PC-9 (cell line): ENCODE measurements at regions not wholly inside any gene's neighbourhood (a gene's known extent, or its start where the extent isn't known, plus 50 kb on each side); places are given as distances from the start of the nearest gene placed in this dataset.
A peak's percentile ranks its signal among the peaks of the same experiment; 100 is the strongest.

Experiments
- BruUV-seq: library from RNA; stranded (reverse); fragments of 400-500 nt; replicated peaks from 2 replicates; lab custom pipeline; 2021; lab: Mats Ljungman, UMichigan
- CTCF ChIA-PET: fragments of 300-600 bp; sonication (Branson Sonifier 250); formaldehyde crosslinking; loops from one replicate; lab custom pipeline; 2022; ENCODE audit warnings: antibody characterized with exemption; lab: Charles Lee
- POLR2A ChIA-PET: fragments of 300-600 bp; sonication (Branson Sonifier 250); formaldehyde crosslinking; loops from one replicate; lab custom pipeline; 2022; ENCODE audit warnings: antibody characterized with exemption; ENCODE audit not compliant: unreplicated experiment; lab: Charles Lee
- DNase-seq, 2 experiments: peaks; one replicate each; pipeline versions ENCODE4 v3.0.0 to v3.0.0-alpha.2; 2015 to 2022; ENCODE audit warnings: mixed read lengths in 1 of 2
- H2AFZ ChIP-seq: fragments of 200-600 bp; sonication (generic); 2 replicates; pipeline ENCODE4 v1.8.1; 2017; ENCODE audit warnings: antibody characterized with exemption
- H3F3A ChIP-seq: fragments of 200-600 bp; sonication (generic); 2 replicates; pipeline ENCODE4 v1.8.1; 2017; ENCODE audit warnings: antibody characterized with exemption, mild to moderate bottlenecking, low read depth; ENCODE audit not compliant: insufficient read depth
- H3K27ac ChIP-seq: fragments of 200-600 bp; sonication (generic); 2 replicates; pipeline ENCODE4 v1.6.1; 2016; ENCODE audit warnings: mixed run types
- H3K27me3 ChIP-seq: fragments of 200-600 bp; sonication (generic); 2 replicates; pipeline ENCODE4 v1.6.1; 2016; ENCODE audit warnings: low read depth, mixed run types; ENCODE audit not compliant: insufficient read depth
- H3K36me3 ChIP-seq: fragments of 200-600 bp; sonication (generic); 2 replicates; pipeline ENCODE4 v1.6.1; 2016; ENCODE audit warnings: low read depth, mixed run types
- H3K4me1 ChIP-seq: fragments of 200-600 bp; sonication (generic); replicated peaks from 2 replicates; pipeline ENCODE4 v1.6.1; 2016; ENCODE audit warnings: mixed run types; ENCODE audit not compliant: insufficient read depth
- H3K4me2 ChIP-seq: fragments of 200-600 bp; sonication (generic); 2 replicates; pipeline ENCODE4 v1.6.1; 2017; ENCODE audit warnings: mixed run types
- H3K4me3 ChIP-seq: fragments of 200-600 bp; sonication (generic); 2 replicates; pipeline ENCODE4 v1.6.1; 2016; ENCODE audit warnings: mixed run types
- H3K79me2 ChIP-seq: fragments of 200-600 bp; sonication (generic); 2 replicates; pipeline ENCODE4 v1.6.1; 2017; ENCODE audit warnings: low read depth, mixed run types
- H3K9me2 ChIP-seq: fragments of 200-600 bp; sonication (generic); 2 replicates; pipeline ENCODE4 v1.8.1; 2017; ENCODE audit warnings: mild to moderate bottlenecking; ENCODE audit not compliant: insufficient read depth
- H3K9me3 ChIP-seq: fragments of 200-600 bp; sonication (generic); 2 replicates; pipeline ENCODE4 v1.8.1; 2016; ENCODE audit warnings: low read depth; ENCODE audit not compliant: insufficient read depth
- H4K20me1 ChIP-seq: fragments of 200-600 bp; sonication (generic); 2 replicates; pipeline ENCODE4 v1.8.1; 2017; ENCODE audit not compliant: insufficient read depth
- EZH2 ChIP-seq: fragments of 200-600 bp; sonication (generic); IDR thresholded peaks from 2 replicates; pipeline ENCODE4 v1.8.0; 2017; ENCODE audit warnings: antibody characterized with exemption, low read depth
- intact Hi-C: fragments of 100-400 bp; cut with micrococcal nuclease; formaldehyde crosslinking; loops from one replicate; pipeline ENCODE4 v1.10.0; 2022; ENCODE audit not compliant: unreplicated experiment
- TF ChIP-seq, protein P1 (sequence below): fragments of 200-600 bp; sonication (generic); conservative IDR thresholded peaks from 2 replicates; pipeline ENCODE4 v1.6.1; 2017; ENCODE audit warnings: mixed run types, antibody characterized with exemption, mild to moderate bottlenecking, moderate library complexity

DNA sequence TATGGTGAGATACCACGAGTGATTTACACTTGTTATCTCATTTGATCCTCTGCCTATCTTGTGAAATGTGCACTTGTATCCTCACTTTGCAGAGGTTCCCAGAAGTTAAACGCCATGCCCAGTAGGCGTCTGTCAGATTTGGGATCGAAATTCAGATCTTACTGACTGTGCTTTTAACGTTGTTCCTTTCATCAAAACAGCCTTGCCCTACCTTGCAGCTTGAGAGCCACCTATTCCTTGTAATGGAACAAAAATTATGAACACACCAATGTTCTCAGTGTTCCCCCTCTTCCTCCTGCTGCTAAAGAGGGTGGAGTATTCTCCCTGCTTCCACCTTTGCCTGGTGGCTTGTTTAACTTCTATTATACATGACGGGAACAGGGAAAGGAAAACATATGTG lies 257.0 kb downstream of the MSX2 start:
- DNase-seq = no peak
- POLR2A ChIA-PET = no interaction called here
- no peaks in the 10 kb centered on the region for H3K9me3 ChIP-seq
- no peaks in the 10 kb centered on the region for H3K4me1 ChIP-seq
- no peak overlapping the region for H2AFZ ChIP-seq
- CTCF ChIA-PET = no interaction called here
- H3K27ac ChIP-seq = no peak overlapping the region
- no peaks in the 10 kb centered on the region for H4K20me1 ChIP-seq
- H3F3A ChIP-seq = no peaks in the 10 kb centered on the region
- H3K36me3 ChIP-seq = no peaks in the 10 kb centered on the region
- H3K27me3 ChIP-seq = peaks cover 7% of the 10 kb centered on the region; the same call in 1 of the 2 replicates
- BruUV-seq = no TSS peak
- H3K9me2 ChIP-seq = no peaks in the 10 kb centered on the region
- intact Hi-C loops = no loop called here
- no peaks in the 10 kb centered on the region for H3K79me2 ChIP-seq
- no peak for TF ChIP-seq EZH2
- TF ChIP-seq, protein P1, sequence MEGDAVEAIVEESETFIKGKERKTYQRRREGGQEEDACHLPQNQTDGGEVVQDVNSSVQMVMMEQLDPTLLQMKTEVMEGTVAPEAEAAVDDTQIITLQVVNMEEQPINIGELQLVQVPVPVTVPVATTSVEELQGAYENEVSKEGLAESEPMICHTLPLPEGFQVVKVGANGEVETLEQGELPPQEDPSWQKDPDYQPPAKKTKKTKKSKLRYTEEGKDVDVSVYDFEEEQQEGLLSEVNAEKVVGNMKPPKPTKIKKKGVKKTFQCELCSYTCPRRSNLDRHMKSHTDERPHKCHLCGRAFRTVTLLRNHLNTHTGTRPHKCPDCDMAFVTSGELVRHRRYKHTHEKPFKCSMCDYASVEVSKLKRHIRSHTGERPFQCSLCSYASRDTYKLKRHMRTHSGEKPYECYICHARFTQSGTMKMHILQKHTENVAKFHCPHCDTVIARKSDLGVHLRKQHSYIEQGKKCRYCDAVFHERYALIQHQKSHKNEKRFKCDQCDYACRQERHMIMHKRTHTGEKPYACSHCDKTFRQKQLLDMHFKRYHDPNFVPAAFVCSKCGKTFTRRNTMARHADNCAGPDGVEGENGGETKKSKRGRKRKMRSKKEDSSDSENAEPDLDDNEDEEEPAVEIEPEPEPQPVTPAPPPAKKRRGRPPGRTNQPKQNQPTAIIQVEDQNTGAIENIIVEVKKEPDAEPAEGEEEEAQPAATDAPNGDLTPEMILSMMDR = no peak
- no peak overlapping the region for H3K4me2 ChIP-seq
- no peak overlapping the region for H3K4me3 ChIP-seq

- ChIA-PET CTCF (no interaction called here), POLR2A (no interaction called here)
- H3K9me3 ChIP-seq = no peaks in the 10 kb centered on the region
- no peak for DNase-seq
- H4K20me1 ChIP-seq = no peaks in the 10 kb centered on the region
- BruUV-seq = no TSS peak
- intact Hi-C loops = no loop called here
- H3K27ac ChIP-seq = no peak overlapping the region
- TF ChIP-seq EZH2 = no peak
- TF ChIP-seq, protein P1 = no peak
- peaks cover 7% of the 10 kb centered on the region; the same call in 1 of the 2 replicates for H3K27me3 ChIP-seq
- H3F3A ChIP-seq = no peaks in the 10 kb centered on the region
- H3K4me1 ChIP-seq = no peaks in the 10 kb centered on the region
- H3K36me3 ChIP-seq = no peaks in the 10 kb centered on the region
- H3K79me2 ChIP-seq = no peaks in the 10 kb centered on the region
- no peaks in the 10 kb centered on the region for H3K9me2 ChIP-seq
- H3K4me2 ChIP-seq = no peak overlapping the region
- H3K4me3 ChIP-seq = no peak overlapping the region
- H2AFZ ChIP-seq = no peak overlapping the region
These were observed 256.6 kb downstream of the MSX2 start for GRCh38 chr5:174980952-174981351.

- no peaks in the 10 kb centered on the region for H3K4me1 ChIP-seq
- intact Hi-C loops = no loop called here
- no peaks in the 10 kb centered on the region for H3K36me3 ChIP-seq
- H3K9me3 ChIP-seq = no peaks in the 10 kb centered on the region
- H3F3A ChIP-seq = no peaks in the 10 kb centered on the region
- ChIA-PET CTCF (no interaction called here), POLR2A (no interaction called here)
- no peaks in the 10 kb centered on the region for H3K79me2 ChIP-seq
- no peak overlapping the region for H2AFZ ChIP-seq
- H3K9me2 ChIP-seq = no peaks in the 10 kb centered on the region
- no peaks in the 10 kb centered on the region for H4K20me1 ChIP-seq
- no peak overlapping the region for H3K4me3 ChIP-seq
- BruUV-seq = no TSS peak
- 0 out of 2 replicates have a peak, but pooled peaks cover 4% of the 10 kb centered on the region for H3K27me3 ChIP-seq
- DNase-seq = peak in 1 of 2 experiments; percentile 64
- no peak overlapping the region for H3K27ac ChIP-seq
- no peak for TF ChIP-seq EZH2
- TF ChIP-seq, protein P1 = no peak
- H3K4me2 ChIP-seq = peak overlapping the region; percentile 35; the same call in 1 of the 2 replicates
These were observed 247.9 kb downstream of the MSX2 start for GRCh38 chr5:174972291-174972690.
